C4-2B (cell line): ENCODE measurements at regions not wholly inside any gene's neighbourhood (a gene's known extent, or its start where the extent isn't known, plus 50 kb on each side); places are given as distances from the start of the nearest gene placed in this dataset.
"Not testable (repeated sequence)": the region's sequence is repeated elsewhere in the genome, so short reads cannot be mapped to it uniquely, and the experiment has no call there.

Experiments used
- ZFX ChIP-seq: fragments of 450-650 bp; IDR thresholded peaks from 2 replicates; pipeline ENCODE4 v1.6.1; 2017
- TF ChIP-seq, protein P1 (sequence below): fragments of 450-650 bp; conservative IDR thresholded peaks from 2 replicates; pipeline ENCODE4 v1.5.1; 2017; ENCODE audit warnings: mild to moderate bottlenecking

DNA sequence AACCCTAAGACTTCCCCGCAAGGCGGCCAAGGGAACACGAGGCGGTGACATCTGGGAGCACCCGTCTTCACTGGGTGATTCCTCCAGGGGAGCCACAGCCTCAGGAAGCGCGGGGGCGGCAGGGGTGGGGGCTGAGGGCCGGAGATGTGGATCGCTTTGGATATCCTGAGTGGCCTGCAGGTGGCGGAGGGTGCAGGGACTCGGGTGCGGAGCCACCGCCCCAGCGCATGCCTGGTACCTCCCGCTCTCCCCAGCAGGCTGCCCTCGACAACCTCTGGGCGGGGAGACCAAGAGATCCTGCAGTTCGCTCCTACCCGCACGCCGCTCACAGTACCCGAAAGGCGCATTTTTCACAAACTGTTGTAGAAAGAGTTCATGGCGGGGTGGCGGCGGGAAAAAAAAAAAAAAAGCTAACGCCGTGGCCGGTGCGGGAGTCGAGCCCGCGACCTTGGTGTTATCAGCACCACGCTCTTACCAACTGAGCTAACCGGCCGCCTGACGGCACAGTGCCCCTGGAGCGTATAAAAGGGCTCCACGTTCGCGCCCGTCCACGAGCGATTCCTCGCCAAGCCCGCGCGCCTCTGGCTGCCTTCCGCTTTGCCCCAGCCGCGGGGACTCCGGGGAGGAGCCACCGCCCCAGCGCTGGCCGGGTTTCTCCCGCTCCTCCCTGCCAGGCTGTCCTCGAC is 124.7 kb upstream of the PRKX start:
- TF ChIP-seq, protein P1, sequence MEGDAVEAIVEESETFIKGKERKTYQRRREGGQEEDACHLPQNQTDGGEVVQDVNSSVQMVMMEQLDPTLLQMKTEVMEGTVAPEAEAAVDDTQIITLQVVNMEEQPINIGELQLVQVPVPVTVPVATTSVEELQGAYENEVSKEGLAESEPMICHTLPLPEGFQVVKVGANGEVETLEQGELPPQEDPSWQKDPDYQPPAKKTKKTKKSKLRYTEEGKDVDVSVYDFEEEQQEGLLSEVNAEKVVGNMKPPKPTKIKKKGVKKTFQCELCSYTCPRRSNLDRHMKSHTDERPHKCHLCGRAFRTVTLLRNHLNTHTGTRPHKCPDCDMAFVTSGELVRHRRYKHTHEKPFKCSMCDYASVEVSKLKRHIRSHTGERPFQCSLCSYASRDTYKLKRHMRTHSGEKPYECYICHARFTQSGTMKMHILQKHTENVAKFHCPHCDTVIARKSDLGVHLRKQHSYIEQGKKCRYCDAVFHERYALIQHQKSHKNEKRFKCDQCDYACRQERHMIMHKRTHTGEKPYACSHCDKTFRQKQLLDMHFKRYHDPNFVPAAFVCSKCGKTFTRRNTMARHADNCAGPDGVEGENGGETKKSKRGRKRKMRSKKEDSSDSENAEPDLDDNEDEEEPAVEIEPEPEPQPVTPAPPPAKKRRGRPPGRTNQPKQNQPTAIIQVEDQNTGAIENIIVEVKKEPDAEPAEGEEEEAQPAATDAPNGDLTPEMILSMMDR: not testable (repeated sequence)
- not testable (repeated sequence) for TF ChIP-seq ZFX
